SK-N-MC (cell line): ENCODE measurements at regions not wholly inside any gene's neighbourhood (a gene's known extent, or its start where the extent isn't known, plus 50 kb on each side); places are given as distances from the start of the nearest gene placed in this dataset.

ENCODE experiments used
- EZH2 ChIP-seq: fragments of 200-600 bp; sonication (generic); IDR thresholded peaks from one replicate; pipeline ENCODE4 v1.6.1; 2017; ENCODE audit warnings: antibody characterized with exemption
- FOXP2 ChIP-seq: optimal IDR thresholded peaks from 2 replicates; pipeline ENCODE3; 2011; ENCODE audit warnings: mild to moderate bottlenecking, moderate library complexity; ENCODE audit not compliant: insufficient read depth; ENCODE audit errors: extremely low read length, control extremely low read depth
- POLR2AphosphoS5 ChIP-seq: IDR thresholded peaks from 2 replicates; pipeline ENCODE4 v1.6.1; 2012; ENCODE audit warnings: mild to moderate bottlenecking, low read depth, low read length, borderline replicate concordance

- TF ChIP-seq POLR2AphosphoS5 (no peak), EZH2 (no peak), FOXP2 (no peak)
These were observed 190.9 kb upstream of the CXCL12 start for GRCh38 chr10:44575601-44576380.
